ENCODE measurements at regions not wholly inside any gene's neighbourhood (a gene's known extent, or its start where the extent isn't known, plus 50 kb on each side); places are given as distances from the start of the nearest gene placed in this dataset.

GRCh38 chr12:75599061-75599460 is 87.7 kb upstream of the KRR1 start:
- TF ChIP-seq, protein P1, sequence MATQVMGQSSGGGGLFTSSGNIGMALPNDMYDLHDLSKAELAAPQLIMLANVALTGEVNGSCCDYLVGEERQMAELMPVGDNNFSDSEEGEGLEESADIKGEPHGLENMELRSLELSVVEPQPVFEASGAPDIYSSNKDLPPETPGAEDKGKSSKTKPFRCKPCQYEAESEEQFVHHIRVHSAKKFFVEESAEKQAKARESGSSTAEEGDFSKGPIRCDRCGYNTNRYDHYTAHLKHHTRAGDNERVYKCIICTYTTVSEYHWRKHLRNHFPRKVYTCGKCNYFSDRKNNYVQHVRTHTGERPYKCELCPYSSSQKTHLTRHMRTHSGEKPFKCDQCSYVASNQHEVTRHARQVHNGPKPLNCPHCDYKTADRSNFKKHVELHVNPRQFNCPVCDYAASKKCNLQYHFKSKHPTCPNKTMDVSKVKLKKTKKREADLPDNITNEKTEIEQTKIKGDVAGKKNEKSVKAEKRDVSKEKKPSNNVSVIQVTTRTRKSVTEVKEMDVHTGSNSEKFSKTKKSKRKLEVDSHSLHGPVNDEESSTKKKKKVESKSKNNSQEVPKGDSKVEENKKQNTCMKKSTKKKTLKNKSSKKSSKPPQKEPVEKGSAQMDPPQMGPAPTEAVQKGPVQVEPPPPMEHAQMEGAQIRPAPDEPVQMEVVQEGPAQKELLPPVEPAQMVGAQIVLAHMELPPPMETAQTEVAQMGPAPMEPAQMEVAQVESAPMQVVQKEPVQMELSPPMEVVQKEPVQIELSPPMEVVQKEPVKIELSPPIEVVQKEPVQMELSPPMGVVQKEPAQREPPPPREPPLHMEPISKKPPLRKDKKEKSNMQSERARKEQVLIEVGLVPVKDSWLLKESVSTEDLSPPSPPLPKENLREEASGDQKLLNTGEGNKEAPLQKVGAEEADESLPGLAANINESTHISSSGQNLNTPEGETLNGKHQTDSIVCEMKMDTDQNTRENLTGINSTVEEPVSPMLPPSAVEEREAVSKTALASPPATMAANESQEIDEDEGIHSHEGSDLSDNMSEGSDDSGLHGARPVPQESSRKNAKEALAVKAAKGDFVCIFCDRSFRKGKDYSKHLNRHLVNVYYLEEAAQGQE (IDR thresholded peaks at IDR 0.05; ENCODE audit: low read depth) = no peak
- TF ChIP-seq TAF1 (IDR thresholded peaks at IDR 0.05; ENCODE audit: low read depth) (no peak), USF1 (IDR thresholded peaks at IDR 0.05) (no peak), RAD21 (IDR thresholded peaks at IDR 0.05; ENCODE audit: low read depth) (no peak), YY1 (IDR thresholded peaks at IDR 0.05; ENCODE audit: low read depth) (no peak), EP300 (IDR thresholded peaks at IDR 0.05; ENCODE audit: borderline replicate concordance) (no peak), ZBTB7A (IDR thresholded peaks at IDR 0.05; ENCODE audit: low read depth) (no peak), MAX (IDR thresholded peaks at IDR 0.05) (no peak), TCF12 (IDR thresholded peaks at IDR 0.05; ENCODE audit: low read depth) (no peak), CEBPB (IDR thresholded peaks at IDR 0.05) (no peak)

All from Ishikawa (cell line).